ENCODE measurements at regions not wholly inside any gene's neighbourhood (a gene's known extent, or its start where the extent isn't known, plus 50 kb on each side); places are given as distances from the start of the nearest gene placed in this dataset.

DNA sequence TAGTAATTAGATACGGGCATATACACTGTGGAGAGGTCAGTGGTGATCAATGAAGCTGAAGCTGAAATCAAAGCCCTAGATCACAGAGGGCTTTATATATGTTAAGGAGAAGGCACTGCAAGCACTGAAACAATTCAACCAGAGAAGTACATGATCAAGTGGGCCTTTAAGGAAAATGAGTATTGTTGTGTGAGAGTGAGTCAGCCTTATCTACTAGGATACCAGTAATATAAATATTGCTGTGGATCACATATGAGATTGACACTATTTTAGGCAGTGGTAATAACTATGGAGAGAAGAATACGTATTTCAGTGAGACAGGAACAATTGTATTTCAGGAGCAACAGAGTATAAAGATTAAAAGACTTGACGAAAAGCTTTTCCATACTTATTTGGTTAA lies 1172.2 kb upstream of the GJE1 start:
- no peak overlapping the region for H3K18ac ChIP-seq (ENCODE audit: low read depth in 1 of 2, low read length in 2 of 2)
- H3K27me3 ChIP-seq (ENCODE audit: control insufficient read depth in 1 of 2, insufficient read depth in 1 of 2, low read length in 2 of 2), result no peaks in the 10 kb centered on the region
- no peak overlapping the region for H3K4me3 ChIP-seq (ENCODE audit: insufficient read depth in 1 of 2, low read depth in 1 of 2, low read length in 2 of 2)
- no peaks in the 10 kb centered on the region for H3K9me3 ChIP-seq (ENCODE audit: control insufficient read depth, low read length)
- no peak overlapping the region for H2AK5ac ChIP-seq (ENCODE audit: low read length, severe bottlenecking)
- H2BK12ac ChIP-seq (ENCODE audit: low read length in 2 of 2), result no peak overlapping the region
- H3K4ac ChIP-seq (ENCODE audit: low read depth in 1 of 2, low read length in 2 of 2), result no peak overlapping the region
- peak; percentile 26 for DNase-seq
- H3K9ac ChIP-seq (ENCODE audit: low read length), result no peak overlapping the region
- H4K91ac ChIP-seq (ENCODE audit: low read length), result no peak overlapping the region
- H3K4me1 ChIP-seq (ENCODE audit: control insufficient read depth, insufficient read depth, low read depth, low read length), result no peaks in the 10 kb centered on the region
- H3K79me1 ChIP-seq (replicated peaks; ENCODE audit: low read length, poor library complexity, severe bottlenecking), result no peaks in the 10 kb centered on the region
- no peak overlapping the region for H2BK120ac ChIP-seq (ENCODE audit: low read depth, low read length)
- H3K36me3 ChIP-seq (ENCODE audit: control insufficient read depth in 1 of 2, insufficient read depth in 2 of 2, low read depth in 1 of 2, low read length in 2 of 2), result no peaks in the 10 kb centered on the region
- no peak overlapping the region for H3K4me2 ChIP-seq (ENCODE audit: low read length, poor library complexity, severe bottlenecking)
- H2BK15ac ChIP-seq (ENCODE audit: low read depth, poor library complexity, severe bottlenecking), result no peak overlapping the region
- 81% methylated on average over 3 of the region's 3 CpGs for WGBS
- H2BK5ac ChIP-seq (ENCODE audit: low read depth, low read length, poor library complexity, severe bottlenecking), result no peak overlapping the region
- H3K14ac ChIP-seq (ENCODE audit: low read length in 2 of 2), result no peak overlapping the region
- H3K27ac ChIP-seq (ENCODE audit: low read length, poor library complexity, severe bottlenecking), result no peak overlapping the region
- no peak overlapping the region for H4K8ac ChIP-seq (ENCODE audit: low read length)
- H3K23ac ChIP-seq (ENCODE audit: low read length in 2 of 2), result no peak overlapping the region
- no peak overlapping the region for H2AFZ ChIP-seq (ENCODE audit: low read depth, low read length)

DNA sequence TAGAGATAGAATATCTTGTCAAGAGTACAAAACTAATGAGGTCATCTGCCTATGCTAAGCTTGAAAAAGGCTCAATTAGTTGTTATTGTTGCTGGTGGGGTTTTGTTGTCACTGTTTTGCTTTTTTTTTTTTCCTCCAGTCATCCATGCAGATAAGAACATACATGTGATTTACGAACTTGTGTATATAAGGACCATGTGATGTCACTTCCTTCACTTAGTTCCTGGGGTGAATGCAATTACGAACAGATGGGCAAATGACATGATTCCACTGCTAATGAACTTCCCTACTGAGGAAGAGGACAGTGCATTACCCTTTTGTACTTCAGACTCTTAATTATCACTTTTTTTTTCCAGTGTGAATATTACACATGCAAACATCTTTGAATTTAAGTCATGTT lies 1175.3 kb upstream of the GJE1 start:
- Histone ChIP-seq H3K14ac (ENCODE audit: low read length in 2 of 2) (no peak overlapping the region), H3K27ac (ENCODE audit: low read length, poor library complexity, severe bottlenecking) (no peak overlapping the region), H2BK120ac (ENCODE audit: low read depth, low read length) (no peak overlapping the region), H3K4me1 (ENCODE audit: control insufficient read depth, insufficient read depth, low read depth, low read length) (no peaks in the 10 kb centered on the region), H3K4me3 (ENCODE audit: insufficient read depth in 1 of 2, low read depth in 1 of 2, low read length in 2 of 2) (no peak overlapping the region), H2AFZ (ENCODE audit: low read depth, low read length) (no peak overlapping the region), H3K27me3 (ENCODE audit: control insufficient read depth in 1 of 2, insufficient read depth in 1 of 2, low read length in 2 of 2) (no peaks in the 10 kb centered on the region), H3K23ac (ENCODE audit: low read length in 2 of 2) (no peak overlapping the region), H3K4ac (ENCODE audit: low read depth in 1 of 2, low read length in 2 of 2) (no peak overlapping the region), H3K18ac (ENCODE audit: low read depth in 1 of 2, low read length in 2 of 2) (no peak overlapping the region), H2BK12ac (ENCODE audit: low read length in 2 of 2) (no peak overlapping the region), H4K91ac (ENCODE audit: low read length) (no peak overlapping the region), H3K9me3 (ENCODE audit: control insufficient read depth, low read length) (no peaks in the 10 kb centered on the region), H3K9ac (ENCODE audit: low read length) (no peak overlapping the region), H3K36me3 (ENCODE audit: control insufficient read depth in 1 of 2, insufficient read depth in 2 of 2, low read depth in 1 of 2, low read length in 2 of 2) (no peaks in the 10 kb centered on the region), H4K8ac (ENCODE audit: low read length) (no peak overlapping the region), H2BK5ac (ENCODE audit: low read depth, low read length, poor library complexity, severe bottlenecking) (no peak overlapping the region), H2AK5ac (ENCODE audit: low read length, severe bottlenecking) (no peak overlapping the region), H3K4me2 (ENCODE audit: low read length, poor library complexity, severe bottlenecking) (no peak overlapping the region), H3K79me1 (replicated peaks; ENCODE audit: low read length, poor library complexity, severe bottlenecking) (no peaks in the 10 kb centered on the region), H2BK15ac (ENCODE audit: low read depth, poor library complexity, severe bottlenecking) (no peak overlapping the region)
- DNase-seq, result no peak
- 64% methylated on average over 2 of the region's 2 CpGs for WGBS

DNA sequence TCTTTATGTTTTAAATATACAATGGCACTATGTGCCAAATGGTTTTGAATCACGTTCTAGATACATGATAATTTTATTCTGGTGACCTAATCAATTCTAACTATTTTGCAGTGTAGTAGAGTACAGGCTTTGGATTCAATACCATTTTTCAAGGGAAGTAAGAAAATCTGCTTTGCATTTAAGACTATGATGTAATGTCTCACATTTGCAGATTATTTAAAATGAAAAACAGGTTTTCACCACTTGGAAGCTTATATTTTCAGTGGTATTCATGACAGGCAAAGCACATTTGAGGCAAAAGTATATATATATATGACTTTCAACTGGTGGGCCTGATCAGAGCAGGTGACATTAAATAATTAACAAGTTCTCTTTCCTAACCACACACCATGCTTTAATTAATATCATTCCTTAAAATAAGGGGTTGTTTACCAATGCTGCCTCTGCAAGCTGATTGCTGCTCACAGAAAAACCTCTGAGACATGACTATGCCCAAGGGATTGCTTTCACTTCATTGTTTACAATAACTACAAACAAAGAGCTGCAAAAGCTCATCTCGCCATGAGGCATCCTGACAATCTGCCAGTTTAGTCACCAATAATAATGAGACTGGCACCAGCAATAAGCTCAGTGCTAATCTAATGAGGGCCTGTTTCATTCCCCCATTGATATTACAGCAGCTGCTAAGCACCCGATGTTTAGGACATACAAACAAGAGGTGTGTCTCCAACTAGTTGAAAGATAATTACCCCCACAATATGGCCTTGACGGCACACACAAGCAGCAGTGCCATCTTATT lies 1176.0 kb upstream of the GJE1 start:
- no peak overlapping the region for H2BK5ac ChIP-seq (ENCODE audit: low read depth, low read length, poor library complexity, severe bottlenecking)
- H3K79me1 ChIP-seq (replicated peaks; ENCODE audit: low read length, poor library complexity, severe bottlenecking), result no peaks in the 10 kb centered on the region
- no peak overlapping the region for H2AFZ ChIP-seq (ENCODE audit: low read depth, low read length)
- 27% methylated on average over 2 of the region's 4 CpGs for WGBS
- no peak overlapping the region for H3K27ac ChIP-seq (ENCODE audit: low read length, poor library complexity, severe bottlenecking)
- no peak overlapping the region for H3K14ac ChIP-seq (ENCODE audit: low read length in 2 of 2)
- H3K36me3 ChIP-seq (ENCODE audit: control insufficient read depth in 1 of 2, insufficient read depth in 2 of 2, low read depth in 1 of 2, low read length in 2 of 2), result no peaks in the 10 kb centered on the region
- H3K4ac ChIP-seq (ENCODE audit: low read depth in 1 of 2, low read length in 2 of 2), result no peak overlapping the region
- H3K27me3 ChIP-seq (ENCODE audit: control insufficient read depth in 1 of 2, insufficient read depth in 1 of 2, low read length in 2 of 2), result no peaks in the 10 kb centered on the region
- H4K8ac ChIP-seq (ENCODE audit: low read length), result no peak overlapping the region
- no peak overlapping the region for H3K4me2 ChIP-seq (ENCODE audit: low read length, poor library complexity, severe bottlenecking)
- H2BK15ac ChIP-seq (ENCODE audit: low read depth, poor library complexity, severe bottlenecking), result no peak overlapping the region
- H3K4me3 ChIP-seq (ENCODE audit: insufficient read depth in 1 of 2, low read depth in 1 of 2, low read length in 2 of 2), result no peak overlapping the region
- H3K23ac ChIP-seq (ENCODE audit: low read length in 2 of 2), result no peak overlapping the region
- H3K4me1 ChIP-seq (ENCODE audit: control insufficient read depth, insufficient read depth, low read depth, low read length), result no peaks in the 10 kb centered on the region
- no peak overlapping the region for H2BK120ac ChIP-seq (ENCODE audit: low read depth, low read length)
- no peak overlapping the region for H2AK5ac ChIP-seq (ENCODE audit: low read length, severe bottlenecking)
- DNase-seq, result peak; percentile 76
- H3K9me3 ChIP-seq (ENCODE audit: control insufficient read depth, low read length), result no peaks in the 10 kb centered on the region
- no peak overlapping the region for H3K18ac ChIP-seq (ENCODE audit: low read depth in 1 of 2, low read length in 2 of 2)
- H2BK12ac ChIP-seq (ENCODE audit: low read length in 2 of 2), result peak overlapping the region in 1 of 2 experiments; percentile 3
- no peak overlapping the region for H4K91ac ChIP-seq (ENCODE audit: low read length)
- no peak overlapping the region for H3K9ac ChIP-seq (ENCODE audit: low read length)

DNA sequence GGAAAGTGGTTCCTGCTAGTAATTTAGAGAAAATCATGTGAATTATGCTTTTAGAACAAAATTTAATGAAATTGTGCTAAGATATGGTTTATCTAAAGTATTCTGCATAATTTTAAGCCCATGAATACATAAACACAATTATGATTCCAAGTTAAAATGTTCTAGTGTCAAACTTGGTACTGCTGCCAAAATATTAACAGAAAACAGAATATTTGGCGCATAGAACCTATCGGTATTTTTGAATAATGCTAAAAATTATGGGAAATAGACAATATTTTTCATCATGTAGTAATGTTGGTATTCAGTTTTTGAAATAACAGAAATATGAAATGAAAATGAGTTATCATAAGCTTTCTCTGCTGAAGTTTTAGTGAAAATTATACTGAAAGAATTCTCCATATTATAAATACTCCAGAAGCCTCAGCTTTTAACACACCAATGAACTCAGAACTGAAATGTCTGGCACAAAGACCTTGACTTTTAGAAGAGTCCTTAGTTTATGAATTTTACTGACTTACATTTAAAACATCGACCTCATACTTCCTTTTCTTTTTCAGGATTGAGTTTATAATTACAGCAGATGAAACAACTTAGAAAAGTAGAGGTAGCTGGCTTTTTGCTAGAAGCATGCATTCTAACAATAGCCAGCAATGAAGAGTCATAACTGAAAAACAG lies 1192.3 kb upstream of the GJE1 start:
- Histone ChIP-seq H3K9ac (ENCODE audit: low read length) (no peak overlapping the region), H3K36me3 (ENCODE audit: control insufficient read depth in 1 of 2, insufficient read depth in 2 of 2, low read depth in 1 of 2, low read length in 2 of 2) (no peaks in the 10 kb centered on the region), H2BK120ac (ENCODE audit: low read depth, low read length) (no peak overlapping the region), H3K27ac (ENCODE audit: low read length, poor library complexity, severe bottlenecking) (no peak overlapping the region), H4K8ac (ENCODE audit: low read length) (no peak overlapping the region), H3K4ac (ENCODE audit: low read depth in 1 of 2, low read length in 2 of 2) (no peak overlapping the region), H2AFZ (ENCODE audit: low read depth, low read length) (no peak overlapping the region), H3K27me3 (ENCODE audit: control insufficient read depth in 1 of 2, insufficient read depth in 1 of 2, low read length in 2 of 2) (no peaks in the 10 kb centered on the region), H3K79me1 (replicated peaks; ENCODE audit: low read length, poor library complexity, severe bottlenecking) (no peaks in the 10 kb centered on the region), H3K23ac (ENCODE audit: low read length in 2 of 2) (no peak overlapping the region), H3K4me3 (ENCODE audit: insufficient read depth in 1 of 2, low read depth in 1 of 2, low read length in 2 of 2) (no peak overlapping the region), H4K91ac (ENCODE audit: low read length) (no peak overlapping the region), H2BK5ac (ENCODE audit: low read depth, low read length, poor library complexity, severe bottlenecking) (no peak overlapping the region), H2AK5ac (ENCODE audit: low read length, severe bottlenecking) (no peak overlapping the region), H3K4me2 (ENCODE audit: low read length, poor library complexity, severe bottlenecking) (no peak overlapping the region), H2BK12ac (ENCODE audit: low read length in 2 of 2) (no peak overlapping the region), H3K9me3 (ENCODE audit: control insufficient read depth, low read length) (peaks cover 11% of the 10 kb centered on the region), H3K14ac (ENCODE audit: low read length in 2 of 2) (no peak overlapping the region), H2BK15ac (ENCODE audit: low read depth, poor library complexity, severe bottlenecking) (no peak overlapping the region), H3K18ac (ENCODE audit: low read depth in 1 of 2, low read length in 2 of 2) (no peak overlapping the region), H3K4me1 (ENCODE audit: control insufficient read depth, insufficient read depth, low read depth, low read length) (no peaks in the 10 kb centered on the region)
- no peak for DNase-seq
- WGBS, result 100% methylated on average over 2 of the region's 3 CpGs
